Heart right ventricle (tissue), 16 donors: ENCODE measurements at regions not wholly inside any gene's neighbourhood (a gene's known extent, or its start where the extent isn't known, plus 50 kb on each side); places are given as distances from the start of the nearest gene placed in this dataset.
A peak's percentile ranks its signal among the peaks of the same experiment; 100 is the strongest.

Experiments
- ATAC-seq, 8 donors: fragments of 200-7000 bp; cut with Tn5 transposase; one replicate each; pipeline ENCODE4 v1.9.1; 2020; ENCODE audit warnings: mild to moderate bottlenecking in 8 of 8, moderate library complexity in 8 of 8, moderate number of reproducible peaks in 1 of 8
- DNase-seq, 2 donors: peaks; one replicate each; pipeline ENCODE4 v3.0.0-alpha.2; 2020
- H3K27ac ChIP-seq, 10 donors: fragments of 200-600 bp; sonication (generic) in 2 of 10; one replicate each; pipeline versions ENCODE4 v1.5.0 to v1.8.0; 2020 to 2022; ENCODE audit warnings: mild to moderate bottlenecking in 3 of 10
- H3K27me3 ChIP-seq, 7 donors: fragments of 200-600 bp; one replicate each; pipeline ENCODE4 v1.8.0; 2021 to 2022; ENCODE audit warnings: mild to moderate bottlenecking in 2 of 7
- H3K36me3 ChIP-seq, 9 donors: fragments of 200-600 bp; sonication (generic) in 1 of 9; one replicate each; pipeline versions ENCODE4 v1.5.0 to v1.8.0; 2020 to 2022; ENCODE audit warnings: mild to moderate bottlenecking in 2 of 9
- H3K4me1 ChIP-seq, 9 donors: fragments of 200-600 bp; sonication (generic) in 1 of 9; one replicate each; pipeline versions ENCODE4 v1.5.0 to v1.8.0; 2020 to 2022; ENCODE audit warnings: mild to moderate bottlenecking in 4 of 9
- H3K4me3 ChIP-seq, 10 donors: fragments of 200-600 bp; sonication (generic) in 2 of 10; one replicate each; pipeline versions ENCODE4 v1.5.0 to v1.8.0; 2020 to 2022; ENCODE audit warnings: mild to moderate bottlenecking in 7 of 10, moderate library complexity in 2 of 10
- H3K9me3 ChIP-seq, 11 donors: fragments of 200-600 bp in 10 of 11; sonication (generic) in 2 of 11; one replicate each; pipeline versions ENCODE4 v1.5.0 to v1.8.0; 2013 to 2022; ENCODE audit warnings: mild to moderate bottlenecking in 2 of 11, control low read depth in 1 of 11, moderate library complexity in 1 of 11
- CTCF ChIP-seq, 9 donors: fragments of 200-600 bp; sonication (generic) in 2 of 9; IDR thresholded peaks; one replicate each; pipeline versions ENCODE4 v1.5.0 to v1.8.0; 2021 to 2022; ENCODE audit warnings: antibody characterized with exemption in 9 of 9, mild to moderate bottlenecking in 5 of 9, moderate library complexity in 1 of 9
- WGBS, 2 donors: extraction: QIAGEN DNeasy Blood & Tissue Kit; methylation state at CpG; one replicate each; pipeline ENCODE4 v1.1.7; 2013; ENCODE audit warnings: inconsistent platforms in 1 of 2; 5-methylcytosine and 5-hydroxymethylcytosine counted together
- intact Hi-C, 10 donors: fragments of 100-400 bp; cut with DNase I; formaldehyde crosslinking; loops; one replicate each; pipeline versions ENCODE4 v1.11.1 to v1.14.2; 2022
- donor health status: Arrhythmogenic right ventricular cardiomyopathy.
- donor health status: ischemic (EF 13 %, LVEDD 7.1; RV severe dilation, severe dysfunction).
- donor health status: healthy with polysubstance abuse.
- donor health status: DM: no; HTN: yes; CAD: no.
- donor health status: DM: no; HTN: no; CAD: no.
- donor health status: ischemic (EF 25% LVEDD 6.9; RV normal size, moderate dysfunction).
- donor health status: ischemic (EF 25% LVEDD 5.7; RV mildly dilated, moderate dysfunction).
- donor health status: healthy.
- donor health status: DM: yes; HTN: yes; CAD: no.
- donor health status: Ischemic cardiomyopathy.
- donor health status: ischemic (EF 35%, LVEDD 5.7; RV mildly dilated, moderate dysfunction).
- donor health status: nonischemic (EF 11% LVEDD 7.7; RV severe dilation, severe dysfunction).
- donor health status: DM: yes; HTN: yes; CAD: no.
- donor health status: PGD.
- donor health status: ischemic (EF 29% LVEDD 5.4; RV normal size, mild dysfunction).
- donor health status: nonischemic (EF 23%, LVEDD 6.1; RV moderate dilation, normal function).

- TF ChIP-seq CTCF (IDR thresholded peaks at IDR 0.05) = no peak
- ATAC-seq = no peak
- Histone ChIP-seq H3K4me1 (peaks cover 0 to 10% (median 0%) of the 10 kb centered on the region in 9 donors), H3K9me3 (no peaks in the 10 kb centered on the region), H3K4me3 (peak overlapping the region in 7 of 10 donors; percentile 27 to 54 (median 50)), H3K36me3 (no peaks in the 10 kb centered on the region), H3K27me3 (peaks cover 0 to 38% (median 27%) of the 10 kb centered on the region in 7 donors), H3K27ac (no peak overlapping the region)
- 48 to 66% methylated on average over 5 of the region's 5 CpGs for WGBS, 2 donors
- no peak for DNase-seq
- intact Hi-C loops = no loop called here
Measured at GRCh38 chr14:26204366-26204727, 393.5 kb downstream of the NOVA1 start.

- intact Hi-C loops = no loop called here
- H3K4me1 ChIP-seq = peaks cover 0 to 10% (median 0%) of the 10 kb centered on the region in 9 donors
- peaks cover 0 to 22% (median 12%) of the 10 kb centered on the region in 7 donors for H3K27me3 ChIP-seq
- no peak overlapping the region for H3K27ac ChIP-seq
- TF ChIP-seq CTCF (IDR thresholded peaks at IDR 0.05) = no peak
- H3K4me3 ChIP-seq = no peak overlapping the region
- 92 to 93% methylated on average over 3 of the region's 3 CpGs for WGBS, 2 donors
- no peaks in the 10 kb centered on the region for H3K9me3 ChIP-seq
- no peaks in the 10 kb centered on the region for H3K36me3 ChIP-seq
- ATAC-seq (no peak), DNase-seq (no peak)
Measured at GRCh38 chr14:26200687-26201086, 397.1 kb downstream of the NOVA1 start.

GRCh38 chr14:26199590-26200370, 398.1 kb downstream of the NOVA1 start:
- H3K27ac ChIP-seq = no peak overlapping the region
- DNase-seq (no peak), ATAC-seq (no peak)
- WGBS, 2 donors = 71 to 76% methylated on average over 6 of the region's 6 CpGs
- no peaks in the 10 kb centered on the region for H3K9me3 ChIP-seq
- no peak for TF ChIP-seq CTCF (IDR thresholded peaks at IDR 0.05)
- H3K27me3 ChIP-seq = peaks cover 0 to 13% (median 4%) of the 10 kb centered on the region in 7 donors
- H3K36me3 ChIP-seq = no peaks in the 10 kb centered on the region
- intact Hi-C loops = no loop called here
- H3K4me1 ChIP-seq = peaks cover 0 to 4% (median 0%) of the 10 kb centered on the region in 9 donors
- H3K4me3 ChIP-seq = no peak overlapping the region

- intact Hi-C loops = no loop called here
- H3K27ac ChIP-seq = no peak overlapping the region
- ATAC-seq (no peak), DNase-seq (no peak)
- H3K27me3 ChIP-seq = peaks cover 0 to 8% (median 0%) of the 10 kb centered on the region in 7 donors
- peaks cover 0 to 1% (median 0%) of the 10 kb centered on the region in 11 donors for H3K9me3 ChIP-seq
- no peaks in the 10 kb centered on the region for H3K36me3 ChIP-seq
- no peak for TF ChIP-seq CTCF (IDR thresholded peaks at IDR 0.05)
- no peak overlapping the region for H3K4me3 ChIP-seq
- no peaks in the 10 kb centered on the region for H3K4me1 ChIP-seq
- 59 to 76% methylated on average over 2 of the region's 2 CpGs for WGBS, 2 donors
Measured at GRCh38 chr14:26199096-26199495, 398.7 kb downstream of the NOVA1 start.
